C4-2B (cell line): ENCODE measurements at regions not wholly inside any gene's neighbourhood (a gene's known extent, or its start where the extent isn't known, plus 50 kb on each side); places are given as distances from the start of the nearest gene placed in this dataset.

Source experiments
- CTCF ChIP-seq: fragments of 450-650 bp; conservative IDR thresholded peaks from 2 replicates; pipeline ENCODE4 v1.5.1; 2017; ENCODE audit warnings: mild to moderate bottlenecking
- ZFX ChIP-seq: fragments of 450-650 bp; IDR thresholded peaks from 2 replicates; pipeline ENCODE4 v1.6.1; 2017

GRCh38 chr11:13852481-13852880 is 110.0 kb upstream of the SPON1 start:
- TF ChIP-seq CTCF (no peak), ZFX (no peak)
